ENCODE measurements at regions not wholly inside any gene's neighbourhood (a gene's known extent, or its start where the extent isn't known, plus 50 kb on each side); places are given as distances from the start of the nearest gene placed in this dataset.

DNA sequence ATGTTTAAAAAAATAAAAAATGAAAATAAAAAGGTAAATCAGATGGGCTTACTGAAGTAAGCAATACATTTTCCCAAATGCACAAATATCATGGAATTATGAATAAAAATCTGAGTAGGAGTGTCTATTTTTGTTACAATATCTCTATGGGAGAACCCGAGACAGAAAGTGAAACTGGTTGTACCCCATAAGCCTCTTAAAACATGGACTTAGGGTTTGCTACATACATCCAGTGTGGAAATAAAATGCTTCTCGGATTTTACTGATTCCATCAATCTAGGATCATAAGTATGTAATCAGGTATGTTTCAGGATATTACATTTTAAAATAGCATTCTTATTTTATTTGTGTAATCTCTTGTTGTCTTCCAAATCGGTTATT, 177.8 kb upstream of the CDIN1 start:
- TF ChIP-seq ZNF571 (tag by site-specific recombination; IDR thresholded peaks at IDR 0.05): no peak
- TF ChIP-seq CTCF (tag by site-specific recombination; IDR thresholded peaks at IDR 0.05): no peak
- no peak for TF ChIP-seq KLF10 (tag by site-specific recombination; IDR thresholded peaks at IDR 0.05)
- no peak for TF ChIP-seq YY1 (tag by site-specific recombination; IDR thresholded peaks at IDR 0.05)
- TF ChIP-seq, protein P1, sequence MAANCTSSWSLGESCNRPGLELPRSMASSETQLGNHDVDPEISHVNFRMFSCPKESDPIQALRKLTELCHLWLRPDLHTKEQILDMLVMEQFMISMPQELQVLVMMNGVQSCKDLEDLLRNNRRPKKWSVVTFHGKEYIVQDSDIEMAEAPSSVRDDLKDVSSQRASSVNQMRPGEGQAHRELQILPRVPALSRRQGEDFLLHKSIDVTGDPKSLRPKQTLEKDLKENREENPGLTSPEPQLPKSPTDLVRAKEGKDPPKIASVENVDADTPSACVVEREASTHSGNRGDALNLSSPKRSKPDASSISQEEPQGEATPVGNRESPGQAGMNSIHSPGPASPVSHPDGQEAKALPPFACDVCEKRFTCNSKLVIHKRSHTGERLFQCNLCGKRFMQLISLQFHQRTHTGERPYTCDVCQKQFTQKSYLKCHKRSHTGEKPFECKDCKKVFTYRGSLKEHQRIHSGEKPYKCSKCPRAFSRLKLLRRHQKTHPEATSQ (tag by site-specific recombination; IDR thresholded peaks at IDR 0.05): no peak

Data from HEK293 (cell line).